Ovary (tissue), 3 donors: ENCODE measurements at regions not wholly inside any gene's neighbourhood (a gene's known extent, or its start where the extent isn't known, plus 50 kb on each side); places are given as distances from the start of the nearest gene placed in this dataset.

Source experiments
- POLR2A ChIP-seq: fragments of 450-650 bp; IDR thresholded peaks from one replicate; pipeline ENCODE4 v1.6.1; 2017; ENCODE audit warnings: antibody characterized with exemption, mild to moderate bottlenecking, moderate library complexity
- TF ChIP-seq, protein P1 (sequence below), 3 donors: fragments of 450-650 bp in 2 of 3; fragments of 200-600 bp in 1 of 3; IDR thresholded peaks; one replicate each; pipeline versions ENCODE4 v1.5.1 to v1.8.0; 2016 to 2022; ENCODE audit warnings: antibody characterized with exemption in 3 of 3, mild to moderate bottlenecking in 1 of 3
- donor health status: DM: no; HTN: no; CAD: no.

- no peak for TF ChIP-seq POLR2A
- TF ChIP-seq, protein P1, sequence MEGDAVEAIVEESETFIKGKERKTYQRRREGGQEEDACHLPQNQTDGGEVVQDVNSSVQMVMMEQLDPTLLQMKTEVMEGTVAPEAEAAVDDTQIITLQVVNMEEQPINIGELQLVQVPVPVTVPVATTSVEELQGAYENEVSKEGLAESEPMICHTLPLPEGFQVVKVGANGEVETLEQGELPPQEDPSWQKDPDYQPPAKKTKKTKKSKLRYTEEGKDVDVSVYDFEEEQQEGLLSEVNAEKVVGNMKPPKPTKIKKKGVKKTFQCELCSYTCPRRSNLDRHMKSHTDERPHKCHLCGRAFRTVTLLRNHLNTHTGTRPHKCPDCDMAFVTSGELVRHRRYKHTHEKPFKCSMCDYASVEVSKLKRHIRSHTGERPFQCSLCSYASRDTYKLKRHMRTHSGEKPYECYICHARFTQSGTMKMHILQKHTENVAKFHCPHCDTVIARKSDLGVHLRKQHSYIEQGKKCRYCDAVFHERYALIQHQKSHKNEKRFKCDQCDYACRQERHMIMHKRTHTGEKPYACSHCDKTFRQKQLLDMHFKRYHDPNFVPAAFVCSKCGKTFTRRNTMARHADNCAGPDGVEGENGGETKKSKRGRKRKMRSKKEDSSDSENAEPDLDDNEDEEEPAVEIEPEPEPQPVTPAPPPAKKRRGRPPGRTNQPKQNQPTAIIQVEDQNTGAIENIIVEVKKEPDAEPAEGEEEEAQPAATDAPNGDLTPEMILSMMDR (IDR thresholded peaks at IDR 0.05): no peak
Observed at GRCh38 chr4:54879576-54879975, 221.8 kb downstream of the KIT start.
